Effector CD4-positive, alpha-beta T cell (primary cell): ENCODE measurements at regions not wholly inside any gene's neighbourhood (a gene's known extent, or its start where the extent isn't known, plus 50 kb on each side); places are given as distances from the start of the nearest gene placed in this dataset.

Experiments
- DNase-seq: peaks from one replicate; pipeline ENCODE4 v3.0.0-alpha.2; 2020

GRCh38 chr11:122269824-122270223 is 153.8 kb upstream of the BLID start:
- DNase-seq: no peak

GRCh38 chr11:122268601-122269130 is 152.7 kb upstream of the BLID start:
- no peak for DNase-seq

GRCh38 chr11:122267602-122268001 is 151.6 kb upstream of the BLID start:
- no peak for DNase-seq

- no peak for DNase-seq
These were observed 150.0 kb upstream of the BLID start for GRCh38 chr11:122265981-122266380.

GRCh38 chr11:122264121-122264520 is 148.1 kb upstream of the BLID start:
- DNase-seq: no peak

- DNase-seq: no peak
These were observed 145.5 kb upstream of the BLID start for GRCh38 chr11:122261546-122261945.

GRCh38 chr11:122259195-122259821 is 143.3 kb upstream of the BLID start:
- DNase-seq: no peak

GRCh38 chr11:122258446-122259194 is 142.6 kb upstream of the BLID start:
- DNase-seq: no peak

- no peak for DNase-seq
These were observed 137.7 kb upstream of the BLID start for GRCh38 chr11:122253589-122254231.

- no peak for DNase-seq
These were observed 132.9 kb upstream of the BLID start for GRCh38 chr11:122248939-122249338.

- no peak for DNase-seq
These were observed 132.1 kb upstream of the BLID start for GRCh38 chr11:122248131-122248530.

- DNase-seq: no peak
These were observed 130.9 kb upstream of the BLID start for GRCh38 chr11:122246874-122247273.

- no peak for DNase-seq
These were observed 126.7 kb upstream of the BLID start for GRCh38 chr11:122242731-122243130.

- DNase-seq: no peak
These were observed 125.6 kb upstream of the BLID start for GRCh38 chr11:122241566-122241965.

- no peak for DNase-seq
These were observed 124.6 kb upstream of the BLID start for GRCh38 chr11:122240638-122241037.

- no peak for DNase-seq
These were observed 119.6 kb upstream of the BLID start for GRCh38 chr11:122235615-122236014.

- DNase-seq: no peak
These were observed 118.8 kb upstream of the BLID start for GRCh38 chr11:122234780-122235179.

- DNase-seq: no peak
These were observed 118.2 kb upstream of the BLID start for GRCh38 chr11:122234257-122234656.

GRCh38 chr11:122232985-122233384 is 117.0 kb upstream of the BLID start:
- no peak for DNase-seq

- DNase-seq: no peak
These were observed 114.4 kb upstream of the BLID start for GRCh38 chr11:122230385-122230755.

GRCh38 chr11:122229481-122230384 is 113.7 kb upstream of the BLID start:
- DNase-seq: no peak

GRCh38 chr11:122229078-122229477 is 113.1 kb upstream of the BLID start:
- no peak for DNase-seq
